Esophagus muscularis mucosa (tissue), 4 donors: ENCODE measurements at regions not wholly inside any gene's neighbourhood (a gene's known extent, or its start where the extent isn't known, plus 50 kb on each side); places are given as distances from the start of the nearest gene placed in this dataset.
"Not testable (repeated sequence)": the region's sequence is repeated elsewhere in the genome, so short reads cannot be mapped to it uniquely, and the experiment has no call there.

Source experiments
- DNase-seq: peaks from one replicate; pipeline ENCODE4 v3.0.0-alpha.2; 2017; ENCODE audit errors: extremely low spot score
- H3K27ac ChIP-seq, 4 donors: fragments of 200-600 bp; sonication (generic); replicated peaks in 1 of 4; 1 replicate in 3 of 4; 2 replicates in 1 of 4; pipeline ENCODE4 v1.5.1; 2016 to 2019; ENCODE audit warnings: mild to moderate bottlenecking in 1 of 4
- H3K27me3 ChIP-seq, 4 donors: fragments of 200-600 bp; sonication (generic); one replicate each; pipeline versions ENCODE4 v1.5.1 to v1.6.0; 2016 to 2019
- H3K36me3 ChIP-seq, 4 donors: fragments of 200-600 bp; sonication (generic); one replicate each; pipeline ENCODE4 v1.5.1; 2016 to 2019
- H3K4me1 ChIP-seq, 4 donors: fragments of 200-600 bp; sonication (generic); one replicate each; pipeline ENCODE4 v1.5.1; 2016 to 2019
- H3K4me3 ChIP-seq, 4 donors: fragments of 200-600 bp; sonication (generic); 1 replicate in 2 of 4; 2 replicates in 2 of 4; pipeline ENCODE4 v1.5.1; 2016 to 2019; ENCODE audit warnings: mild to moderate bottlenecking in 4 of 4, moderate library complexity in 1 of 4
- H3K9me3 ChIP-seq, 4 donors: fragments of 200-600 bp; sonication (generic); 1 replicate in 3 of 4; 2 replicates in 1 of 4; pipeline ENCODE4 v1.5.1; 2016 to 2019
- CTCF ChIP-seq, 3 experiments: fragments of 200-600 bp in 2 of 3; fragments of 450-650 bp in 1 of 3; sonication (generic) in 2 of 3; IDR thresholded peaks; one replicate each; pipeline ENCODE4 v1.5.1; 2017 to 2019; ENCODE audit warnings: antibody characterized with exemption in 3 of 3, mild to moderate bottlenecking in 2 of 3, moderate library complexity in 1 of 3
- EP300 ChIP-seq: sonication (generic); formaldehyde crosslinking; IDR thresholded peaks from one replicate; pipeline ENCODE4 v1.6.1; 2017; ENCODE audit warnings: antibody characterized with exemption
- POLR2A ChIP-seq: fragments of 450-650 bp; IDR thresholded peaks from one replicate; pipeline ENCODE4 v1.6.1; 2017; ENCODE audit warnings: antibody characterized with exemption, moderate library complexity, mild to moderate bottlenecking, low read depth
- POLR2AphosphoS5 ChIP-seq, 2 donors: sonication (generic); formaldehyde crosslinking; IDR thresholded peaks; one replicate each; pipeline ENCODE4 v1.6.1; 2017; ENCODE audit warnings: antibody characterized with exemption in 2 of 2
- WGBS: methylation state at CpG from one replicate; pipeline ENCODE4 v1.1.5; 2018; 5-methylcytosine and 5-hydroxymethylcytosine counted together
- intact Hi-C: fragments of 100-400 bp; cut with DNase I; formaldehyde crosslinking; loops from one replicate; pipeline ENCODE4 v1.15.1; 2023

GRCh38 chr16:80899809-80900592 is 95.6 kb upstream of the CDYL2 start:
- DNase-seq = no peak
- WGBS = 43% methylated on average over 6 of the region's 11 CpGs
- Histone ChIP-seq H3K9me3 (no peaks in the 10 kb centered on the region), H3K36me3 (no peaks in the 10 kb centered on the region), H3K27ac (peak overlapping the region in 2 of 4 donors; percentile 29 to 32), H3K4me3 (peak overlapping the region in 2 of 4 donors; percentile 5 to 13), H3K27me3 (no peaks in the 10 kb centered on the region), H3K4me1 (peaks cover 3 to 17% (median 13%) of the 10 kb centered on the region in 4 donors)
- TF ChIP-seq POLR2AphosphoS5 (IDR thresholded peaks at IDR 0.05) (peak; percentile 24 to 58), POLR2A (no peak), EP300 (no peak), CTCF (IDR thresholded peaks at IDR 0.05) (no peak)
- intact Hi-C loops = no loop called here

- intact Hi-C loops = no loop called here
- TF ChIP-seq EP300 = no peak
- no peak for TF ChIP-seq CTCF (IDR thresholded peaks at IDR 0.05)
- TF ChIP-seq POLR2AphosphoS5 (IDR thresholded peaks at IDR 0.05) = no peak
- TF ChIP-seq POLR2A = no peak
- H3K9me3 ChIP-seq = no peaks in the 10 kb centered on the region
- WGBS = 92% methylated on average over 2 of the region's 5 CpGs
- peaks cover 3 to 17% (median 13%) of the 10 kb centered on the region in 4 donors for H3K4me1 ChIP-seq
- H3K27ac ChIP-seq = no peak overlapping the region
- H3K36me3 ChIP-seq = no peaks in the 10 kb centered on the region
- no peak overlapping the region for H3K4me3 ChIP-seq
- no peak for DNase-seq
- no peaks in the 10 kb centered on the region for H3K27me3 ChIP-seq
Observed at GRCh38 chr16:80896776-80897175, 92.4 kb upstream of the CDYL2 start.

DNA sequence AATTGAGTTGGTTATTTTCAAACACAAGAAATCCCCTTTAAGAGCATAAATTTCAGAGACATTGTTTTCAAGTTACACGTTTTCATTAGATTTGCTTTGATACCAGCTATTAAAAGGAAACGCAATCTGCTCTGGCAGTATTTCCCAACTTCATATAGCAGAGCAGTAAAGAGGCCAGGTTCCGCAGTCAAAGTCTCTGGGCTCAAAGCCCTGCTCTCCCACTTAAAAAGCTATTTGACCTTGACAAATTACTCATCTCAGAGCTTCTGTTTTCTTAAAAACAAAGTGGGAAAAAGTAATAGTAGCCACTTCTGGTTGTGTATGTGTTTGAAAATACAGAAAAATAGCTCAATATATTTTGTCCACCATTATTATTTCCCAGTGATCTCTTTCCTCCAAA is 89.7 kb upstream of the CDYL2 start:
- intact Hi-C loops = no loop called here

GRCh38 chr16:80893686-80894085 is 89.3 kb upstream of the CDYL2 start:
- intact Hi-C loops = no loop called here
- Histone ChIP-seq H3K4me1 (no peaks in the 10 kb centered on the region), H3K27ac (no peak overlapping the region), H3K36me3 (no peaks in the 10 kb centered on the region), H3K9me3 (no peaks in the 10 kb centered on the region), H3K27me3 (no peaks in the 10 kb centered on the region), H3K4me3 (no peak overlapping the region)
- 88% methylated on average over 6 of the region's 6 CpGs for WGBS
- TF ChIP-seq POLR2AphosphoS5 (IDR thresholded peaks at IDR 0.05) = no peak
- no peak for TF ChIP-seq POLR2A
- TF ChIP-seq EP300 = no peak
- TF ChIP-seq CTCF (IDR thresholded peaks at IDR 0.05) = no peak
- DNase-seq = peak; percentile 37

More for the DNA sequence above, 89.7 kb upstream of the CDYL2 start:
- Histone ChIP-seq H3K36me3 (no peaks in the 10 kb centered on the region), H3K4me1 (no peaks in the 10 kb centered on the region), H3K27me3 (no peaks in the 10 kb centered on the region), H3K27ac (no peak overlapping the region), H3K9me3 (no peaks in the 10 kb centered on the region), H3K4me3 (no peak overlapping the region)
- TF ChIP-seq POLR2A = no peak
- WGBS = 76% methylated on average over 3 of the region's 3 CpGs
- peak; percentile 5 for DNase-seq

- 86% methylated on average over 10 of the region's 10 CpGs for WGBS
Observed at GRCh38 chr16:80892395-80892794, 88.0 kb upstream of the CDYL2 start.

More at GRCh38 chr16:80892395-80892794, 88.0 kb upstream of the CDYL2 start:
- H3K4me3 ChIP-seq, H3K4me1 ChIP-seq, H3K36me3 ChIP-seq, H3K27me3 ChIP-seq, H3K27ac ChIP-seq, H3K9me3 ChIP-seq, intact Hi-C loops: not testable (repeated sequence)
- peak; percentile 45 for DNase-seq
